Uterus (tissue), 3 donors: ENCODE measurements at regions not wholly inside any gene's neighbourhood (a gene's known extent, or its start where the extent isn't known, plus 50 kb on each side); places are given as distances from the start of the nearest gene placed in this dataset.

Experiments used
- DNase-seq, 2 donors: peaks; one replicate each; pipeline ENCODE4 v3.0.0-alpha.2; 2019 to 2020
- H3K27ac ChIP-seq, 2 donors: fragments of 200-600 bp; sonication (generic); 1 replicate in 1 of 2; 2 replicates in 1 of 2; pipeline ENCODE4 v1.5.1; 2016 to 2018
- H3K27me3 ChIP-seq, 2 donors: fragments of 200-600 bp; sonication (generic); one replicate each; pipeline ENCODE4 v1.5.1; 2018 to 2019; ENCODE audit warnings: control low read depth in 1 of 2
- H3K36me3 ChIP-seq, 2 donors: fragments of 200-600 bp; sonication (generic); one replicate each; pipeline ENCODE4 v1.5.1; 2019; ENCODE audit warnings: control low read depth in 1 of 2
- H3K4me1 ChIP-seq, 2 donors: fragments of 200-600 bp; sonication (generic); one replicate each; pipeline ENCODE4 v1.5.1; 2018 to 2019; ENCODE audit warnings: control low read depth in 1 of 2
- H3K4me3 ChIP-seq, 2 donors: fragments of 200-600 bp; sonication (generic); 1 replicate in 1 of 2; 2 replicates in 1 of 2; pipeline ENCODE4 v1.5.1; 2018 to 2019; ENCODE audit warnings: mild to moderate bottlenecking in 1 of 2
- H3K9me3 ChIP-seq, 2 donors: fragments of 200-600 bp; sonication (generic); one replicate each; pipeline ENCODE4 v1.5.1; 2019; ENCODE audit warnings: control low read depth in 1 of 2
- CTCF ChIP-seq, 4 experiments: fragments of 200-600 bp in 2 of 4; fragments of 450-650 bp in 2 of 4; sonication (generic) in 2 of 4; IDR thresholded peaks; one replicate each; pipeline ENCODE4 v1.5.1; 2016 to 2019; ENCODE audit warnings: antibody characterized with exemption in 4 of 4, mild to moderate bottlenecking in 2 of 4, moderate library complexity in 1 of 4
- POLR2A ChIP-seq, 2 donors: fragments of 450-650 bp; IDR thresholded peaks; one replicate each; pipeline ENCODE4 v1.6.1; 2016; ENCODE audit warnings: antibody characterized with exemption in 2 of 2, mild to moderate bottlenecking in 1 of 2, moderate library complexity in 1 of 2
- intact Hi-C: fragments of 100-400 bp; cut with DNase I; formaldehyde crosslinking; loops from one replicate; pipeline ENCODE4 v1.15.1; 2023; ENCODE audit warnings: low total_unique reads
- donor health status: DM: yes; HTN: yes; CAD: no.

- intact Hi-C loops: no loop called here
- TF ChIP-seq POLR2A (IDR thresholded peaks at IDR 0.05) (no peak), CTCF (IDR thresholded peaks at IDR 0.05) (no peak)
- Histone ChIP-seq H3K27me3 (no peaks in the 10 kb centered on the region), H3K4me1 (no peaks in the 10 kb centered on the region), H3K4me3 (no peak overlapping the region), H3K9me3 (no peaks in the 10 kb centered on the region), H3K36me3 (no peaks in the 10 kb centered on the region), H3K27ac (no peak overlapping the region)
- DNase-seq: no peak
Observed at GRCh38 chr19:30082168-30082567, 140.1 kb downstream of the URI1 start.

DNA sequence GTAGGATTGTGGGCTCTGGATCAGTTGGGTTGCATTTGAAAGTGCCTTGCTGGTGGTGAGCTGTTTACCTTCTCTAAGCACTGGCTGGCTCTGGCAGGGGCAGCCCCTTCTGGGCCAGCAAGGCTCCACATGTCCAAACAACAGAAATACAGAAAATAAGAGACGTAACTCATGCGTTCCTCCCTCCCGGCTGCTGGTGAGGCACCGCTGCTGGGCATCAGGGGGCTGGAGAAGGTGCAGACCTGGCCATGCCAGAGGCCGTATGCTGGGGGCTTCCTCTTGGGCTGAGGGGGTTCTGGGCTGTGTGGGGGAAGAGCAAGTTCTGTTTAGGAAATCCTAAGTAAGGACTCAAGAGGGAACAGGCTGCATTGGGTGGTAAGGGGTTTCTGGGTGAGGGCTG lies 140.6 kb downstream of the URI1 start:
- intact Hi-C loops: no loop called here
- no peak for DNase-seq
- Histone ChIP-seq H3K4me3 (no peak overlapping the region), H3K36me3 (no peaks in the 10 kb centered on the region), H3K27me3 (no peaks in the 10 kb centered on the region), H3K9me3 (no peaks in the 10 kb centered on the region), H3K27ac (no peak overlapping the region), H3K4me1 (no peaks in the 10 kb centered on the region)
- TF ChIP-seq CTCF (IDR thresholded peaks at IDR 0.05) (no peak), POLR2A (IDR thresholded peaks at IDR 0.05) (no peak)

GRCh38 chr19:30083125-30083681 lies 141.2 kb downstream of the URI1 start:
- H3K4me1 ChIP-seq: no peaks in the 10 kb centered on the region
- no peaks in the 10 kb centered on the region for H3K9me3 ChIP-seq
- H3K36me3 ChIP-seq: no peaks in the 10 kb centered on the region
- no peaks in the 10 kb centered on the region for H3K27me3 ChIP-seq
- TF ChIP-seq POLR2A (IDR thresholded peaks at IDR 0.05) (no peak), CTCF (IDR thresholded peaks at IDR 0.05) (no peak)
- H3K4me3 ChIP-seq: no peak overlapping the region
- intact Hi-C loops: no loop called here
- H3K27ac ChIP-seq: no peak overlapping the region
- no peak for DNase-seq

- no peaks in the 10 kb centered on the region for H3K4me1 ChIP-seq
- no peak overlapping the region for H3K4me3 ChIP-seq
- H3K9me3 ChIP-seq: no peaks in the 10 kb centered on the region
- TF ChIP-seq POLR2A (IDR thresholded peaks at IDR 0.05): no peak
- TF ChIP-seq CTCF (IDR thresholded peaks at IDR 0.05): no peak
- H3K27ac ChIP-seq: no peak overlapping the region
- no peaks in the 10 kb centered on the region for H3K36me3 ChIP-seq
- no peak for DNase-seq
- intact Hi-C loops: no loop called here
- H3K27me3 ChIP-seq: no peaks in the 10 kb centered on the region
Observed at GRCh38 chr19:30083701-30084156, 141.7 kb downstream of the URI1 start.

DNA sequence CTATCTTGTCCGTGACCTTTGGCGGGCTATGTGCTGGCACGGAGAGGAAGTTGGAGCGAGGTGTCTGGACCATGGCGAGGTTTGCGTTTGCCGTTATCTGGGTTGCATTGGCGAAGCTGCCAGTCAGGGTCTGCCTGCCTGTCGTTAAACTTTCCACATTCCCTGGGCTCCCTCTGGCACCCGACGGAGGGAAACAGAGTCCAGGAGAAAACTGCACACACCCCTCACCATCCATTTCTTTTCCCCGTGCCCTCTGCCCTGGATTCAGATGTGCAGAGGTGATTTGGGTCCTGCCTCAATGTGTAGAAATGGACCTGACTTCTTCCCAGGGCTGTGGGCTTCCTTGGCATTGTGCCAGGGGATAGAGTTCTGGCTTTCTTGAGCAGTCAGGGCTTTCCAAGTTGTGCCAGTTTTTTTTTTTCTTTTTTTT lies 142.4 kb downstream of the URI1 start:
- H3K9me3 ChIP-seq: no peaks in the 10 kb centered on the region
- no peaks in the 10 kb centered on the region for H3K36me3 ChIP-seq
- no peak for DNase-seq
- TF ChIP-seq POLR2A (IDR thresholded peaks at IDR 0.05) (no peak), CTCF (IDR thresholded peaks at IDR 0.05) (no peak)
- no peaks in the 10 kb centered on the region for H3K27me3 ChIP-seq
- H3K4me3 ChIP-seq: no peak overlapping the region
- intact Hi-C loops: no loop called here
- no peak overlapping the region for H3K27ac ChIP-seq
- no peaks in the 10 kb centered on the region for H3K4me1 ChIP-seq
